Spleen (tissue), 7 donors: ENCODE measurements at regions not wholly inside any gene's neighbourhood (a gene's known extent, or its start where the extent isn't known, plus 50 kb on each side); places are given as distances from the start of the nearest gene placed in this dataset.

Experiments used
- CTCF ChIP-seq, 11 experiments: fragments of 200-600 bp in 7 of 11; fragments of 450-650 bp in 4 of 11; sonication (generic) in 4 of 11; IDR thresholded peaks in 8 of 11; conservative IDR thresholded peaks in 3 of 11; 1 replicate in 7 of 11; 2 replicates in 4 of 11; pipeline versions ENCODE4 v1.4.0 to v1.8.0; 2016 to 2021; ENCODE audit warnings: antibody characterized with exemption in 11 of 11, inconsistent platforms in 4 of 11, mild to moderate bottlenecking in 1 of 11
- POLR2A ChIP-seq, 3 donors: fragments of 450-650 bp; IDR thresholded peaks; one replicate each; pipeline ENCODE4 v1.5.1; 2017; ENCODE audit warnings: antibody characterized with exemption in 3 of 3, mild to moderate bottlenecking in 1 of 3
- donor health status: DM: no; HTN: no; CAD: no; lungs with moderate emphysema.
- donor health status: DM: no; HTN: no; CAD: no.
- donor health status: DM: no; HTN: no; CAD: no.

GRCh38 chr5:30843541-30843940 lies 349.9 kb upstream of the CDH6 start:
- TF ChIP-seq CTCF (IDR thresholded peaks at IDR 0.05 in 8 of 11, conservative IDR thresholded peaks at IDR 0.05 in 3 of 11) (no peak), POLR2A (IDR thresholded peaks at IDR 0.05) (no peak)
